Right forelimb (tissue), 1 donor: ENCODE measurements at regions not wholly inside any gene's neighbourhood (a gene's known extent, or its start where the extent isn't known, plus 50 kb on each side); places are given as distances from the start of the nearest gene placed in this dataset.
"Not testable (repeated sequence)": the region's sequence is repeated elsewhere in the genome, so short reads cannot be mapped to it uniquely, and the experiment has no call there.

Experiments used
- DNase-seq: peaks from one replicate; pipeline ENCODE4 v3.0.0-alpha.2; 2018

DNA sequence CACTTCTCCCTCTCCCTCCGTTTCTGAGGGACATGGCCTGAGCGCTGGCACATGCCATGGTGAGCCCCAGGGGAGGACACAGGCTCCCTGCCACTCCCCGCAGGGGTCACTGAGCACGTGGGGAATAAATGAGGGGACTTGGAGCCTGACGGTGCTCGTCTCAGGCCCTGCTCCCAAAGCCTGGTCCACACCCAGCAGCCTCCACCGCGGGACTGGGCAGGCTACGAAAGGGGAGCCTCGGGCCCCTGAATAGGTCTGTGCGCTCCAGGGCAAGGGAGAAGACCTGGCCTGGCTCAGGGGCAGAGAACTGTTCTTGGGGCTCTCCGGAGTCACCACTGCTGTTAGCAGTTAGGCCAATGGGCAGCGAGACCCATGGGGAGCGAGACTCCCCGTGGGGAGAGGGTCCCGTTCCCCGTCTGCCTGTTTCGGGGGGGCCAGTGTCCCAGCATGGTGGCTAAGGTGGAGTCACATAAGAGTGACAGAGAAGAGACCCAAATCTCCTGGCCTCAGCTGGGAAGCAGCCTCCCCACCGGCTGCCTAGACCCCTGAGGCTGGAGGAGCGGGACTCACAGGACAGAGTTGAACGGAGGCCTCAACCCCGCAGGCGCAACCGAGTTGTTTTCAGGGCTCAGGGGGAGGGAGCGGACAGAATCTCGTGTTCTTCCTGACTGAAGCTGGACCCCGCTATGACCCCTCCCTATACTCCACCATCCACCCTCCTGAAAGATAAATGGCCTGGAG, 329.8 kb upstream of the SFSWAP start:
- DNase-seq = no peak

DNA sequence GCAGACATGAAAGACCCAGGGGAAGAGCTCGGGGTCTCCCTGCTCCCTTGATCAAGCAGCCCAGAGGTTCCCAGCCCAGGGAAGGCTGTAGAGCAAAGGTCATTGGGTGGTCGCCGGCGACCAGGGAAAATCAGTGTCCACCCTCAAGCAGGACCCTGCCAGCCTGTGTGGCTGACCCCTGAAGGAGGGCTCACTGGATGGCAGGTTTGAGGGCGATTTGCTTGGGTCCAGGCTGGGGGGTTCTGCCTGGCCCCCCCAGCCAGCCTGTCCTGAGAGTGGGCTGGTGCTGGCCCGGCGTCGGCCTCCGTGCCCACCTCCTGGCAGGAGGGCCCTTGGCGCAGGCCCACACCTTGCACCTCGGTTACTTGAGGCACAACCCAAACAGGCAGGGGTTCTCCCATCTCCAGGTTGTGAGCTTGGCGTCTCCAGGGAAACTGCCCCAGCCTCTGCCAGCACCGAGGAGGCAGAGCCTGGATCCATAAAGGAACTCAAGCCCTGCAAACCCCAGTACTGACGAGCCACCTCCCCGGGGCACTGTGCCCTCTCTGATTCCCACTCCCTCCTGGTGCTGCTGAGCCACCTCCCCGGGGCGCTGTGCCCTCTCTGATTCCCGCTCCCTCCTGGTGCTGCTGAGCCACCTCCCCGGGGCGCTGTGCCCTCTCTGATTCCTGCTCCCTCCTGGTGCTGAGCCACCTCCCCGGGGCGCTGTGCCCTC, 329.0 kb upstream of the SFSWAP start:
- DNase-seq = no peak

DNA sequence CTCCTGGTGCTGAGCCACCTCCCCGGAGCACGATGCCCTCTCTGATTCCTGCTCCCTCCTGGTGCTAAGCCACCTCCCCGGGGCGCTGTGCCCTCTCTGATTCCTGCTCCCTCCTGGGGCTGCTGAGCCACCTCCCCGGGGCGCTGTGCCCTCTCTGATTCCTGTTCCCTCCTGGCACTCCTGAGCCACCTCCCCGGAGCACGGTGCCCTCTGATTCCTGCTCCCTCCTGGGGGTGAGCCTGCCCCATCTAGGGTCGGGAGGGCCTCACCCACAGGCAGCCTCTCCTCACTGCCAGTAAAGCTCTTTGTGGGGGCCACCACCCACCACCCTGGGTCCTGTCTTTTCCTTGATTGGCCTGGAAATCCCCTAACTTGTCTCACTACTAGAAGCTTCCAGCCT, 327.6 kb upstream of the SFSWAP start:
- peak; percentile 4 for DNase-seq

DNA sequence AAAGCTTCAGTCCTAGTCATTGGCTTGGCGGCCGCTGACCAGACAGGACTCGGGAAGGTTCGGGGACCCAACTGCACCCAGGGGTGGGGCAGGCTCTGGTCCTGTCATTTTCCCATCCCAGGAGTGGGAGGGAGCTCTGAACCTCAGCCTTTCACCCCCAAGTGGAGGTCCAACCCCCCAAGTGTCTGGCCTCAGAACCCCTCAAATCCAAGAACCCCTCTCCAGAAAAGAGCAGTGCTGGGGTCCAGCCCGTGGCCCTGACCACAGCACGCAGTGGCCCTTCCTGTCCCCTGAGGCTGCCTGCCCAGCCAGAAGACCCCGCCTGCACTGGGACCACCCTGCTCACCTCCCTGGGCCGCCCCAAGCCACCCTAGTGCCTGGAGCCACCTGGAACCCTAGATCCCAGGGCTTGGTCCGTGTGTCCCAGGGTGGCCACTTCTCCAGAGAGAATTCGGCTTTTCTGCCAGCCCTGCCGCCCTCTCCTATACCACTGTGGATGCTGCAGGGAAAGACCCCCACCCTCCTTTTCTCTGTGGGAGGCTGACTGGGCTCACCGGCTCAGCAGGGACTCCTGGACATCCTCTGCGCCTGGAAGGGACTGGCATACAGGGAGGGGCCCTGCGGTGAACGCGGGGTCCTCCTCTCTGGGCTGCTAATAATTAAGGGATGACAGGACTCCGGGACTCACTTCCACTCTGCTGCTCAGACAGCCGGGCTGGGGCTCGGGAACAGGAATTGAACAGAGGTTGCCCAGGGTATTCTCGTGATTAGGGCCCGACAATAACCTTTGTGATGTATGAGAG, 326.9 kb upstream of the SFSWAP start:
- DNase-seq = peak; percentile 29

DNA sequence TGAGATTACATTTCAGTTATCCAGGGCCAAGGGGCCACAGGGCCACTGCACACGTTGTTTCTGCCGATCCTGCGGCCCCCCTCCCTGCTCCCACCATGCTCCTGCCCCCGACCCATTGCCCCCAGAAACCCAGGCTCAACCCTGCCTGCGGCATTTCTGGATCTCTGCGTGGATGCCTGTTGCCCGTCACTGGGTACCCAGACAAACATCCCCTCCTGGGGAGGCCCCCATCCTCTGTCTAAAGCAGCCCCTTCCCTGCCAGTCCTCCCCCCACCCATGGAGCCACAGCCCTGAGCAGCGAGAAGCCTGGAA, 326.4 kb upstream of the SFSWAP start:
- DNase-seq = no peak

DNA sequence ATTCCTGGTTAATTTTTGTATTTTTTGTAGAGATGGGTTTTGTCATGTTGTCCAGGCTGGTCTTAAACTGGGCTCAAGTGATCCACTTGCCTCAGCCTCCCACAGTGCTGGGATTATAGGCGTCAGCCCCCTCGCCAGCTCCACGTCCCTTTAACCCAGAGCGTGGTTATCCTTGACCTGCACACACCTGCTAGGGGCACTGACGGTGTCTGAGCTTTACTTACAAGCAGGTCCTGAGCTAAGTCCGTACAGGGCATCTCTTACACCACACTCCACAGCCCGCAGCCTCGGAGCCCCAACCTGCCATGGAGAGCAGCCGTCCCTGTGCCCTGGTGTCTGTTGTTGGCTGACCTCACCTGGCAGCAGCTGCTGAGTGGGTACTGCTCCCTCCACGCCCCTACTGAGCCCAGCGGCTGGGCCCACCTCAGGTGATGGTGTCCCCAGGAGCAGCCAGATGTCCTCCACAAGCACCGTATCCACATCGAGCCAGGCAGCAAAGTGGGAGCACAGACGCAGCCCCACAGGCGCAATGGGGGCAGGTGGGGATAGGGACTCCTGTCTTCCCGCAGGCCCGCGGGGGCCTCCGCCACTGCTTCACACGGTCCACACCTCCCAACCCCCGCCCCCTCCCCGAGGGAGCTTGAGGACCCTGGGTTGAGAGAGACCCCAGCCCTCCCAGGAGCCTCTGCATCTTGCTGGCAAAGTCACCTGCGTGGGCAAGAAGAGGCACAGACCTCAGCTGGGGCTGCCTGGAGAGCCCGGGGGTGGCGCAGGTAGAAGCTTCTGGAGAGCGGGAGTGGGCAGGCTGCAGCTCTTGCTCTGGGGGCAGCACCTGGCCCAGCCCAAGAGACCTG, 325.4 kb upstream of the SFSWAP start:
- no peak for DNase-seq

DNA sequence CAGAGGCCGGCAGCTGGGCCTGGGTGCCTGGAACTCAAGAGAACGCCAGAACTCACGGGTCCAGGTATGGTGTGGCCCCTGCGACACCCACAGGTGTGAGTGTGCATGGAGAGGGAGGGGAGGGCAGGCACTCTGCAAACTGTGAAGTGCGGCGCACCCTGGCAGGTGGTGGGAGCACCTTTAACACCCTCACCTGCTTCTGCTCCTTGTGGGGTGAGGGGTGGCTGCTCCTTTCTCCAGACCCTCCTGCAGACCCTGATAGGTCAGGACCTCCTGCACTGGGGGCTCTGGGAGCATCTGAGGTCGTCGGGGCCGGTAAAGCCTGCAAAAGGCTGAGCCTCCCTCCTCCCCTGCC, 324.7 kb upstream of the SFSWAP start:
- no peak for DNase-seq

DNA sequence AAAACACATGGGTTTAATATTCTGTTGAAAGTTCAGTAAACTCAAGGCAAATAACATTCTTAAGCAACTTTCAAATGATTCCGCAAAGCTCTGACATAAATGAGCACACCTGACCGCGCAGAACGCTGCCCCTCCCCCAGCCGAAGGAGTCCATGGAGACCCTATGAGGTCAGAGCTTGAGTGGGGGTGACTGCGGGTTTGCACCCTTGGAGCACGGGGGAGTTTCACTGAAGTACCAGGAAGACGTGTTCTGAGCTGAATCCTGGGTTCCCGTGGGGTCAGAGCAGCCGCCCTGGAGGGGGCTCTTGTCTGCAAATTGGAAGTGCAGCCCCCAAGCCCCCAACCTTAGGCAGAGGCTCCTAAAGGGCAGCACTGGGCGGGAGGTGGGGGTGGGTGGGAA, 324.1 kb upstream of the SFSWAP start:
- DNase-seq = no peak

DNA sequence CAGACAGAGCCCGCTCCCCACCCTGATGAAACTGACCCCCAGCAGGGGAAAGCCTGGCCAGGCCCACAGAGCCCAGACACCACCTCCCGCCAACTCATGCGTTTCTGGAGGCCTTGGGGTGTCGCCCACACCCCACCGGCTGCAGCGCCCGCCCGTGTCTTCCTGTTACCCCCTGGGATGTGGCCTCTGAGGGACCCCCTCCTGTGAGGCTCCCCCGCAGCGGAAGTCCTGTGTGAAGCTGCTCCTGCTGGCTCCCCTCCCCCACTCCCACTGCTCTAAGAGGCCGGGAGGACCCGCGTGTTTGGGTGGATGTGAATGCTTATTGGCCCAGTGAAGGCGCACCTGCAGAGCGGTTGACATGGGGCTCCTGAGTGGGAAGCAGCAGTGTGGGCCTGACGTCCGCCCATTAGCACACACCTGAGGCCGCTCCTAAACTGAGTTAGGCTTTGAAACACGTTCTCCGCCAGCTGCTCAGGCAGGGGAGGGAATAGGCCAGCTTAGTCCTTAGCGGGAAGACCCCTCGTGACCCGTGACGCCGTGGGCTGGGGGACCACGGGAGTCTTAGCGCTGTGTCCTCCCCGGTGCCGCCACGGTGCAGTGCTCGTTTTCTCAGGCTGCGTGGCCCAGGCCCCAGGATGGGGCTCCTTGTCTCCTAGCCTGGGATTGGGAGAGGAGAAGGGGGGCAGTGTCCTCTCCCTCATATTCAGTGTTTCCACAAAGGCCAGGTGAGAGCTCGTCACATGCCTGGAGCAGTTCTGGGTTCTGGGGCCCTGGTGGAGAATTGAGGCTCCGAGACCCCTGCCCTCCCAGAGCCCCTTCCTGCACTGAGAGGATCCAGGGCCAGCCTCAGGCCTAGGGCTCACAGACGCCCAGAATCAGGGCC, 323.4 kb upstream of the SFSWAP start:
- DNase-seq = no peak

DNA sequence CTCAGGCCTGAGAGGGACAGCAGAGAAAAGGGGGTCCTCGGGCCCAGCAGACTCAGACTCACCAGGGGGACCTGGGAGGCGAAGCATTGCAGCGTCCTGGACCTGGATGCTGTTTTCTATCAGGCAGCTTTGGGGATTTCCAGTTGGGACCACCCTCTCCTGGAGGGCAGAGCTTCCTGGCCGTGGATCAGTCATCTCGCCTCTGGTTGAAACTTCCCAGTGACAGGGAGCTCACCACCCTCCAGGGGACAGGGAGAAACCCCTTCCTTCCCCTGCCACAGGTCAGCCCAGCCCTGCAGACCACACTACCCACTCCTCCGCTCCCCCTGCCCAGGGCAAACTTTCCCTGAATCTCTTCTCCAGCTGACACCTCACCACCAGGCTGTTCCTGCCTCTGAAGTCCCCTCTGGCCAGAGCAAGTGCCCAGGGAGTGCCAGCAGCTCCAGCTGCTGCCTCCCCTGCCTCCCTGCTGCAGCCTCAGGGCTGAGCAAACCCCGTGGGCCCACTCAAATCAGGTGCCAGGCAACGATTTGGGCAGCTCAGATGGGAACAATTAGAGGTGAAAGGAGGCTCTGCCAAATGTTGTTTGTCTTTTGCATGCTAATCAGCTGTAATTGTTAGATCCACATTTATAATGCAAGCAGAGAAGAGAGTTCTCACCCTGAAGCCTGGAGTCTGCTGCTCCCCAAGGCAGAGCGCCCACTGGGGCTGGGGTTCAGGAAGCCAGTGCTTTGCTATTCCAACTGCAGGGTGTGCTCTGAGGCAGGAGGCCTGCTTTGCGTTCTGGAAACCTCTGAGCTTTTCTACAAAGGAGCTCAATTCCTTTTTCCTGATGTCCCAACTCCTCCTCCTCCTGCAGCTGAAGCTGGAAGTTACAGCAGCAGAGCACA, 322.5 kb upstream of the SFSWAP start:
- DNase-seq = not testable (repeated sequence)

DNA sequence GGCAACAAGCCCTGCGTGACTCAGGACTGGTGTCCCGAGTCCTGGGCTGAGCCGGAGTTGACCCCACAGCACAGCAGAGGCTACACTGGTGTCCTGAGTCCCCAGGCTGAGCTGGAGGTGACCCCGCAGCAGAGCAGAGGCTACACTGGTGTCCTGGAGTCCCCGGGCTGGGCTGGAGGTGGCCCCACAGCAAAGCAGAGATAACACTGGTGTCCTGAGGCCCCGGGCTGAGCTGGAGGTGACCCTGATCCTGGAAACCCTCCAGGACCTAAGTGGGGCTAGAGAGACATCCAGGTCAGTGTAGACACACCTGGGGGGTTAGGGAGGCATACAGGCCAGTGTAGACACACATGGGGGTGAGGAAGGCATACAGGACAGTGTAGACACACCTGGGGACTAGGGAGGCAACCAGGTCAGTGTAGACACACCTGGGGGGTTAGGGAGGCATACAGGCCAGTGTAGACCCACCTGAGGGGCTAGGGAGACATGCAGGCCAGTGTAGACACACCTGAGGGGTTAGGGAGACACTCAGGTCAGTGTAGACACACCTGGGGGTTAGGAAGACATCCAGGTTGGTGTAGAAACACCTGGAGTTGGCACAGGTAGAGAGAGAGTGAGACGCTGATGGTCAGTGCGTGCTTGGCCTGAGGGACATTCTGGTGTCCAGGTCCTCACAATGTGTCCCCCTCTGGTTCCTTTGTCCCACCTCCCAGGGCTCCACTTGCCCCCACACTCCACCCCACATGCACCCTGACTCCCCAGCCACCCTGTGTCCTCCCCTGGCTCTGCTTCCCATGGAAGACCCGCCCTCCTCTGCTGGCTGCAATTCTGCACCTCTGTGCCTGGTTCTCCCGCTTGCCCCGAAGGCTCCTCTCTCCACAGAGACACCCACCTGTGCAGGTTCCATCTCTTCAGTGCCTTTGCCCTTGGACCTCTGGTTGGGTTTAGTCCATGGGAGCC, 321.6 kb upstream of the SFSWAP start:
- DNase-seq = no peak

DNA sequence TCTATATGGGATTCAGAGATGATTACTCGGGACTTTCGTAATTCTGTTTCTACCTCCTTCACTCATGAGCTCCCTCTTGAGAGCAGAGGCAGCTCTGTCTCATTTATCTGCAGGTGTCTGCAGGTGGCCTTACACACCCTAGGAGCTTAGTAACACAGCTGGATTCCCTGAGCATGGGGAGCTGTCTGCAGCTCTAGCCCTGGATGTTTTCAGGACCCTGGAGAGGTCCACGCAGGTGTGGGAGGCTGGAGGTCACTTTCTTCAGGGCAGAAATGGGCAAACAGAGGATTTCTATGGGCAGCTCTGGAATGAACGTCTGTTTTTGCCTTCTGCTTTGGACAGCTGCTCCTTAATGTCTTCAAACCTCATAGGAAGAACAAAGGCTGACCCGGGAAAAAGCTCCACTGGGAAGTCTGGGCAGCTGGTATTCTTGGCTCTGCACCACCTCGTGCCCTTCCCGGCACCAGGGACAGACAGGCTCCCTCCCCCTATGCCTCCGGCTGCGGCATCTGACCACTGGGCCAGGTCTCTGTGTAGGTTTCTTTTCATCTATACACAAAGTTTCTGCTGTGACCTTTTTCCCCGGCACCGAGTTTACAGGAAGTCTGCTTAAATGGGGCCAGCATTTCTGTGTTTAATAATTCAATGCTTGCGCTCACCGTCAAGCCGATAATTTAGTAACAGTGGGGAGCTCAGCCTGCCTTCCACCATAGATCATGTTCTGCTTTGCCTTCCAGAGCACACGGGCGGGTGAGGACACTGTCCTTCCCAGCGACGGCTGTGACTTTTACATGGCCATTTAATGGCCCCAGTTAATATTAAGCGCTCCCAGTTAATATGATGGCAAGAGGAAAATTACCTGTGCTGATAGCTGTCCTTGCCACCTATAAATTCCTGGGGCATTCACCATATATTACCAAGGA, 320.2 kb upstream of the SFSWAP start:
- DNase-seq = no peak

DNA sequence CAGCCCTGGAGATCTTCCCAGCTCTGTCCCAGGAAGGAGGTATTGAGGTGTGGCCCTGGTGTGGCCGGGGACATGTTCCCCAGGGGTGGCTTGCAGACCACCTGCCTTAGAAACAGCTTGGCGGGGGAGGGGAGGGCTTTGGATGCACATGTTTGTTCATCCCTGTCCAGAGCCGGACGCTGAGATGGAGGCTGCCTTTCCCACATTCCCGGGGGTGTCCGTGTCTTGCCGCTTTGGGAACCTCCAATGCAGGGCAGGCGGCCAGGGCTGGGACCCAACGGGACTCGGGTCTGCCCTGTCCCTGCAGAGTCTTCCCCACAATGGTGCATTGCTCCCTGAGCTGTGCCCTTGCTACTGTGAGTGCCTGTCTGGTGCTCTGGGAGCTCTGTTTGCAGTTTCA, 319.5 kb upstream of the SFSWAP start:
- DNase-seq = no peak

DNA sequence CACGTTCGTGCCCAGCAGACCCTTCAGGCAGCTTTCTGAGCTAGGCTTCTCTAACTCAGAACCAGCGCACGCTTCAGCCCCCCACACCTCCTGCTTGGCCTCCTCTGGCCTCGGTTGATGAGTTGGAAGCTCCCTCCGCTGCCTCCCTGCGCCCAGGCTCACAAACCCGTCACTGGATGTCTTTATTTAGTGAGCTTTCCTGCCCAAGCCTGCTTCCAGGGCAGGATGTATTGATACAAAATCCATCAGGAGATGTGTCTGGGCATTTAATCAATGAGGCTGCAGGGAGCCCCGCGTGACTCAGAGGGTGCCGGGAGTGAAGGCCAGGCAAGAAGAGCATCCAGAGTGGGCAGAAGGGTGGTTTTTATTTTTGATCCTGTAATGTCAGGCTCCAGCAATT, 316.1 kb upstream of the SFSWAP start:
- DNase-seq = not testable (repeated sequence)

DNA sequence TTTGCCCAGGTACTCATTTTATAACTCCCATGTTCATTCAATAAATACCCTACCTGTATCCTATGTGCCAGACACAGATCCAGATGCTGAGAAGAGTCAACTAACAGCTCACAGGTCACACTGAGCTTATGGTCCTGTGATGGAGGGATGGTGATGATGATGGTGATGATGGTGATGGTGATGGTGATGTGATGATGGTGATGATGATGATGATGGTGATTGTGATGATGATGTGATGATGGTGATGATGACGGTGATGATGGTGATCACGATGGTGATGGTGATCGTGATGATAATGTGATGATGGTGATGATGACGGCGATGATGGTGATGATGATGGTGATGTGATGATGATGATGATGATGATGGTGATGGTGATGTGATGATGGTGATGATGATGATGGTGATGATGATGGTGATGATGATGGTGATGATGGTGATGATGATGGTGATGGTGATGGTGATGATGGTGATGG, 315.6 kb upstream of the SFSWAP start:
- DNase-seq = not testable (repeated sequence)

DNA sequence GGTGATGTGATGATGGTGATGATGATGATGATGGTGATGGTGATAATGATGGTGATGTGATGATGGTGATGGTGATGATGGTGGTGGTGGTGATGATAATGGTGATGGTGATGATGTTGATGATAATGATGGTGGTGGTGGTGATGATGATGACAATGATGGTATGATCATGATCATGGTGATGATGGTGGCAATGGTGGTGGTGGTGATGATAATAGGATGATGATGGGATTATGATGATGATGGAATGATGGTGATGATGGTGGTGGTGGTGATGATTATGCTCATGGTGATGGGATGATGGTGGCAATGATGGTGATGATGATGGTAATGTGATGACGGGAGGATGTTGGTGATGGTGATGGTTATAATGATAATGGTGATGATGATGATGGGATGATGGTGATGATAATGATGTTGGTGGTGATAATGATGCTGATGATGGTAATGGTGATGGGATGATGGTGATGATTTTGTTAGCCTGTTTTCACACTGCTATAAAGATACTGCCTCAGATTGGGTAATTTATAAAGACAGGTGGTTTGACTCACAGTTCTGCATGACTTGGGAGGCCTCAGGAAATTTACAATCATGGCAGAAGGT, 314.8 kb upstream of the SFSWAP start:
- DNase-seq = no peak

DNA sequence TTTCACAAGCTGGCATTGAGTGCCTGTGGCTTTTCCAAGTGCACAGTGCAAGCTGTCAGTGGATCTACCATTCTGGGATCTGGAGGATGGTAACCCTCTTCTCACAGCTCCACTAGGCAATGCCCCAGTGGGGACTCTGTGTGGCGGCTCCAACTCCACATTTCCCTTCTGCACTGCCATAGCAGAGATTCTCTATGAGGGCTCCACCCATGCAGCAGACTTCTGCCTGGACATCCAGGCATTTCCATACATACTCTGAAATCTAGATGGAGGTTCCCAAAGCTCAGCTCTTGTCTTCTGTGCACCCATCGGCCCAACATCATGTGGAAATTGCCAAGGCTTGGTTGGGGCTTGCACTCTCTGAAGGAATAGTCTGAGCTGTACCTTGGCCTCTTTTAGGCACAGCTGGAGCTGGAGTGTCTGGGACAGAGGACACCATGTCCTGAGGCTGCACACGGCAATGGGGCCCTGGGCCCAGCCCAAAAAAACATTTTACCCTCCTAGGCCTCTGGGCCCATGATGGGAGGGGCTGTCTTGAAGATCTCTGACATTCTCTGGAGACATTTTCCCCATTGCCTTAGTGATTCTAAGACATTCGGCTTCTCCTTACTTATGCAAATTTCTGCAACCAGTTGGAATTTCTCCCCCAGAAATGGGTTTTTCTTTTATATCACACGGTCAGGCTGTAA, 313.3 kb upstream of the SFSWAP start:
- DNase-seq = no peak
